Gastrocnemius medialis (tissue), 4 donors: ENCODE measurements at regions not wholly inside any gene's neighbourhood (a gene's known extent, or its start where the extent isn't known, plus 50 kb on each side); places are given as distances from the start of the nearest gene placed in this dataset.

Experiments
- POLR2A ChIP-seq, 2 donors: fragments of 450-650 bp; IDR thresholded peaks; one replicate each; pipeline ENCODE4 v1.6.1; 2017; ENCODE audit warnings: antibody characterized with exemption in 2 of 2, mild to moderate bottlenecking in 2 of 2, moderate library complexity in 2 of 2
- TF ChIP-seq, protein P1 (sequence below), 5 experiments: fragments of 450-650 bp in 3 of 5; fragments of 200-600 bp in 2 of 5; sonication (generic) in 2 of 5; IDR thresholded peaks in 4 of 5; conservative IDR thresholded peaks in 1 of 5; 1 replicate in 4 of 5; 2 replicates in 1 of 5; pipeline ENCODE4 v1.5.1; 2016 to 2019; ENCODE audit warnings: antibody characterized with exemption in 5 of 5, mild to moderate bottlenecking in 3 of 5, moderate library complexity in 3 of 5

DNA sequence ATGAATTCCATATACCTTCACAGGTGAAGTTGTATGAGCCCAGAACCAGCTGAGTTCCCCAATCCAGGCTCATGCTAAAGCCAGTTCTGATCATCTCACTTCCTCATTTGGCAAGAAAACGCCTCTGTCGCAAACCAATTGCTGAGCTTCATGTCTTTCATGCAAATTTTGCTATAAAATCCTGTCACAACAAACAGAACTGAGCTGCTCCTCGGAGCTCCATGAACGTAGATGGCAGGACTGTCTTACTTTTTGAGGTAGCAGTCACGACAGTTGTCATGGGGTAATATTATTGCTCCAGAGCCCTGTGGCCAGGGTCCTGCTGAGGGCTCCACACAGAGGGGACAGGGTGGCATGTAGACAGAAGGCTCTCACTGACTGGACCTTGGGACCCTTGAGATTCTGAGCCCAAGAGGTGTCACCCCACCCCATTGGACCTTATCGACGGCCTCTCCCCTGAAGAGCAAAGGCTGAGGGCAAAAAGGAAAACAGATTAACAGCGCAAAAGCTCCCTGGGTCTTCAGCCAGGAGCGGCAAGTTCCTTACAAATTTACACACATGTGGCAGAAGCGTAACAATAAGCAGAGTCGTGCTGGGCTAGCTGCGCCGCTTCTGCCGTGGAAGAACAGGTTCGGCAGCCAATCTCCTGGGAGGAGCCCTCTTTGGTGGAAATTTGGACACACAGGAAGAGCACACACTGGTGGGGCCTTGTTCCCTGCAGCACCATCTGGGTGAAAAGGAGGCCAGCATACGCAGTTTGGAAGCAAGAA is 249.2 kb downstream of the OPA1 start:
- TF ChIP-seq, protein P1, sequence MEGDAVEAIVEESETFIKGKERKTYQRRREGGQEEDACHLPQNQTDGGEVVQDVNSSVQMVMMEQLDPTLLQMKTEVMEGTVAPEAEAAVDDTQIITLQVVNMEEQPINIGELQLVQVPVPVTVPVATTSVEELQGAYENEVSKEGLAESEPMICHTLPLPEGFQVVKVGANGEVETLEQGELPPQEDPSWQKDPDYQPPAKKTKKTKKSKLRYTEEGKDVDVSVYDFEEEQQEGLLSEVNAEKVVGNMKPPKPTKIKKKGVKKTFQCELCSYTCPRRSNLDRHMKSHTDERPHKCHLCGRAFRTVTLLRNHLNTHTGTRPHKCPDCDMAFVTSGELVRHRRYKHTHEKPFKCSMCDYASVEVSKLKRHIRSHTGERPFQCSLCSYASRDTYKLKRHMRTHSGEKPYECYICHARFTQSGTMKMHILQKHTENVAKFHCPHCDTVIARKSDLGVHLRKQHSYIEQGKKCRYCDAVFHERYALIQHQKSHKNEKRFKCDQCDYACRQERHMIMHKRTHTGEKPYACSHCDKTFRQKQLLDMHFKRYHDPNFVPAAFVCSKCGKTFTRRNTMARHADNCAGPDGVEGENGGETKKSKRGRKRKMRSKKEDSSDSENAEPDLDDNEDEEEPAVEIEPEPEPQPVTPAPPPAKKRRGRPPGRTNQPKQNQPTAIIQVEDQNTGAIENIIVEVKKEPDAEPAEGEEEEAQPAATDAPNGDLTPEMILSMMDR (IDR thresholded peaks at IDR 0.05 in 4 of 5, conservative IDR thresholded peaks at IDR 0.05 in 1 of 5), result no peak
- TF ChIP-seq POLR2A (IDR thresholded peaks at IDR 0.05), result no peak
